A673 (cell line): ENCODE measurements at regions not wholly inside any gene's neighbourhood (a gene's known extent, or its start where the extent isn't known, plus 50 kb on each side); places are given as distances from the start of the nearest gene placed in this dataset.

Source experiments
- CTCF ChIP-seq: fragments of 300-800, 200-600 bp; sonication (generic); conservative IDR thresholded peaks from 2 replicates; pipeline ENCODE4 v1.5.1; 2017; ENCODE audit warnings: low read depth, mild to moderate bottlenecking, antibody characterized with exemption, low read length, moderate library complexity, mixed read lengths
- EZH2 ChIP-seq: fragments of 200-600 bp; sonication (generic); IDR thresholded peaks from 2 replicates; pipeline ENCODE4 v1.6.1; 2017; ENCODE audit warnings: borderline replicate concordance, low read depth, mild to moderate bottlenecking, mixed read lengths, antibody characterized with exemption, low read length; ENCODE audit not compliant: poor library complexity, severe bottlenecking

DNA sequence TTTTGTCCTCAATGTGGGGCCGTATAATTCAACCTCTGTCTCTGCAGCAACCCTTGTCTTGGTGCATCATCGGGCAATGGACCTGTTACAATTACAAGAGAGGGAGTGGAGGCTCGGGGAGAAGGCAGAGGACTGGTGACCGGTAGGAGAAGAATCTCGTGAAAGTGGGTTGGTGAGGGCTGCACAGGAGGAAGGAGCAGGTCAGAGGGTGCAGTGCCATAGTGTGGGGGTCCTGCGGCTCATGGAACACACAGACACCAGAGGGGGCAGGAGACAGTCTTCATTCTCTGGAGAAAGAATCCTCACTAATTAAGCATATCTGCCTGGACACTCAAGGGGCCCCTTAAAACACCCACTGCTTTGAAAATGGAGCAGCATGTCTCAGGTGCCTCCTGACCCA lies 174.7 kb upstream of the B3GAT1 start:
- TF ChIP-seq CTCF = no peak
- TF ChIP-seq EZH2 = no peak
